ENCODE measurements at regions not wholly inside any gene's neighbourhood (a gene's known extent, or its start where the extent isn't known, plus 50 kb on each side); places are given as distances from the start of the nearest gene placed in this dataset.
A peak's percentile ranks its signal among the peaks of the same experiment; 100 is the strongest.

DNA sequence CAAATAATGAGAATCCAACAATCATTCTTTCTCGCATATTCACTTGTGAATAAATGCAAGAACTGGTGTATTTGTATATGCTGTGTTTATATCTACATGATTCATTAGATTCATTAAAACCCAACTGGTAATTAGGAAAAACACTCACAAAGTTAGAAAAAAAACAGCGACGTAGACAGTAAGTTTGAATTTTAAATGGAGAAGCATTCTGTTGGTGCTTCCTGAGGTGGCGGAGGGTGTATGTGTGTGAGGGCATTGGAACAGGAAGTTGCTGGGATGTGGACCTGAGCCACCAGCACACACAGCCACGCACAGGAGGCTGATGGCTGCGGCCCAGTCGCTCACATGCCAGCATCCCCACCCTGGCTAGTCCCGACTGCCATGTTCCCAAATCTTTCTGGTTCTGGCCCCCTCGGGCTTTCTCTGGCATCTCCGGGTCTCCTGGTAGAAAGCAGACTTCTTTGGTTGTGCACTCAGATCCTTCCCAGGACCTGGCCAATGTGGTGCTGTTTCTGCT is 121.6 kb upstream of the IRF2BP2 start:
- no peak for DNase-seq (ENCODE audit: insufficient read length, low spot score)
- no peak for FAIRE-seq

DNA sequence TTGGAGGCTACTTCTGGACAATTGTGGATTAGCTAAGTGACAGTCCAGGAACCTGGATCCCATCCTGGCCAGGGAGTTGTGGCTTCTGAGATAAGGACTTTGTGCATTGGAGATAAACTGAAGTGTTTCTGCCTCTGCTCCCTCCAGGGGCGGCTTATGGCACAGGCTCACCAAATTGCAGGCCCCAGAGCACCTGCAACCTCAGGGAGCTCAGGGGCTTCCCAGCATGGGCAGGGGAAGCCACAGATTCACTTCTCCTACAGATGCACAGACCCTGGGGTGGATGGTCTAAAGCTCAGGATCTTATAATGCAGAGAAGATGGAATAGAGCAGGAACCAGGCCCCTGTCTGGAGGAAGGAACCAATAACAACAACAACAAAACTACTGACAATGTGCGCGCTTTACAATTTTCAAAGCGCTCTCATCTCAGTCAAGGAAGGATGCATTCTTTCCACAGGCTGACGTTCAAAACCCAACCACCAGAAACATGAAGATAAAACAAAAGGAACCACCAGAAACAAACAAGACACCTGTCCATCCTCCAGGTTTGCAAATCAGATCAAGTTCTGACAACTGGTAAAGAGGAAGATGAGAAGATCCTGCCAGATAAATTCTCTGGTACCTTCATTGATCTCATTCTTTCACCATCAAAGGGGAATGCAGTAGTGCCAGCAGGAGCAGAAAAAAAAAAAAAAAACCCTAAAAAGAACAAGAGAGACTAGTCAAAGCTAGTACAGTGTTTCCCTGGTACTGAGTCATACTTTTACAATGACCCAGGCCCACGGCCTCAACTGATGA is 121.0 kb upstream of the IRF2BP2 start:
- FAIRE-seq (no peak), DNase-seq (ENCODE audit: insufficient read length, low spot score) (peak; percentile 44)

DNA sequence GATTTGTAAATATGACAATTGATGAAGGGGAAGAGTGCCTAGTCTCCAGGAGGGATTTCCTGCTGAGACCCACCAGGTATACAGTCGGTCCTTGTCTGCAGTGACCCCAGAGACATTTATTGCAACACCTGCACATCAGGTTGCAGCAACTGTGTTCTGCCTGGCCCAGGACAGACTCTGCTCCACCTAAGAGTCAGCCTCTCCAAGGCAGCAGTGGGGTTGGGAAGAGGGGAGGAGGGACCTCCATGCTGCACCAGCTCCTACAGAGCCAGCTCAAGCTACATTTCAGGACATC is 120.4 kb upstream of the IRF2BP2 start:
- DNase-seq (ENCODE audit: insufficient read length, low spot score) = no peak
- FAIRE-seq = no peak

DNA sequence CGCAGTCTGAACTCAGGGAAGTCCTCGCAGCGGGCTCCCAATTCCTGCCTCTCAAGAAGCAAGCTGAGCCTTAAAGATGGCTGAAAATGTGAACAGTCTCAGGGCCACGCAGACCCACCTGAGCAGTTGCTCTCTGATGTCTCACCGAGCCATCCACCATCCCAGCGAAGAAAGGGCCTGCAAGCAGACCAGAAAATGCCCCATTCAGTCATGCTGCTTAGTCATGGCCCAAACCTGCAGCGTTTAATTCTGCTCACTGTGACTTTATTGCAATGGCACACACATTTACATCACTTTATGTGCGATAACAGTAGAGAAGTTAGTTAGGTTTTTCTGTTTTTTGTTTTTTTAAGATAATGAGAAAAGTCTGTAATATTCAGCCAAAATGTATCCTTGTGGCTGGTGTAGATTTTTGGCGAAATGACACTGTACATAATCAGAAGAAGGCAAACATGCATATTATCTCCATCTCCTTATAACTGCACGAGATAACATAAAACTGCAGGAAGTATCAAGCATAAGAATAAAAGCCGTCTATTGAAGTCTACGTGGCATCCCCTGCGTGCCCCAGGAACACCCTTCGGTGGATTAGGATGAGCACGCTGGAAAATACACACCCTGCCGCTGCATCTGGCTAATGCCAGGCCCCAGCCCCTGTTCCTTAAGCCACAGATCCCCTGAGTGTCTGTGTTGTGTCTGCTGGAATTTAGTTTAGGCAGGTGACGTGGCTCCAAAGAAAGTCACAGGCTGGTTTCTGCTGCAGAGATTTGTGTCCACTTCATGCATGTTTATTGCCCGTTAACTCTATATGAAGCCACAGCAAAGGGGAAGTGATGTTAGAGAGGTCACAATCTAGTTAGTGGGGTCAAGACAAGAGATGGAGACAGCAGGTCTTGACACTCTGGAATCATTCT is 119.8 kb upstream of the IRF2BP2 start:
- FAIRE-seq (no peak), DNase-seq (ENCODE audit: insufficient read length, low spot score) (no peak)

DNA sequence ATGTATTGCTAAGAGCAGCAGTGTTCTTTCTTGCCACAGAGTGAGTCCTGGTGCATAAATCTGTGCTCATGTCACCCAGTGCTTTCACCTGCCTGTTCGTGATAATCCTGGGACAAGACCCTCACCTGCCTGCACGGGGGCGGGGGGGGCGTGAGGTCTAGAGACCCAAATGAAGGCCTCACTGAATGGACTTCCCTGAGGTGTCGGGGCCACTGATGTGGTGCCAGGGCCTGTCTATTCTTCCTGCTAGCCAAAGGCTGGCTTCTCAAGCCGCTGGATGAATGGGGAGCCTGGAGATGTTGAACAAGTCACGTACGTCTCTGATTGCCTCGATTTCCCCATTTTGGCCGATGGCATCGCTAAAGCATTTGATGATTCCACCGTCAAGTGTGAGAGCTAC is 118.8 kb upstream of the IRF2BP2 start:
- no peak for DNase-seq (ENCODE audit: insufficient read length, low spot score)
- no peak for FAIRE-seq

DNA sequence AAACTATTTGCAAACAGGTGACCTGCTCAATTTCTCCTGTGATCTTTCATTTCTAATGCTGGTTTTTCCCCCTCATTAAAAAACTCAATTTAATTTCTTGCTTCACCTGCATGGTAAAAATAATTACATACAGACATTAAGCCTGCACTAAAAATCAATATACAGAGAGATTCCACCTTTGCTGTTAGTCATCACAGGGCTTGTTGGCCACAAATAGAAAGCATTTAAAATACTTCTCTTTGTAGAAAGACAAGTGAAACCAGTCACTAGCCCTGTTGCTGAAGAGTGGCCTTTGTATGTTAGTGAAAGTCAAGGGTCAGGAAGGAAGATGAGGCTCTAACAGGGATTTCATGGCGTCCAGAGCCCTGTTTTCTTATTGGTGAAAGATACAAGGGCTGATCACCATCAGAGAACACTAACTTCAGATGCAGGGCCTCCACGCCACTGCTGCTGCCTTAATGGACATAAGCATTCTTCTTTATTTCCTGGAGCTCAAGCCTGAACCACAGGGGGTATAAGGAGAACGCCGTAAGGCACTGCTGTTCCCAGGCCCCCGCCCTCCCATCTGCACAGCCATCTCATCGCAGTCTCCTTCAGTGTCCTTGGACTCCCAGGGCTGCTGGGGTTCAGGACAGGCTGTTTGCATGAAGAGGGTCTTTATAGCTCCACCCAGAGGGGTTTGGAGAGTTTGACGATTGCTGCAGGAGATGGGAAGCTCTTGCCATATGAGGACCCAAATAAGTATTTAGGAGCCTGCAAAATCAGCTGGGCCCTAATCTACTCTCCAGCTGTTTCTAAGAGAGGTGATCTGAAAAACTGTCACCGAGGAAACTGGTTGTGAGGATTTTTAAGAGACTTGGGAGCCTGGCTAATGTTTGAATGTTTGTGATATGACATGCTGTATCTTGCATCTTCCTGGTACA is 117.3 kb upstream of the IRF2BP2 start:
- no peak for FAIRE-seq
- DNase-seq (ENCODE audit: insufficient read length, low spot score) = no peak

DNA sequence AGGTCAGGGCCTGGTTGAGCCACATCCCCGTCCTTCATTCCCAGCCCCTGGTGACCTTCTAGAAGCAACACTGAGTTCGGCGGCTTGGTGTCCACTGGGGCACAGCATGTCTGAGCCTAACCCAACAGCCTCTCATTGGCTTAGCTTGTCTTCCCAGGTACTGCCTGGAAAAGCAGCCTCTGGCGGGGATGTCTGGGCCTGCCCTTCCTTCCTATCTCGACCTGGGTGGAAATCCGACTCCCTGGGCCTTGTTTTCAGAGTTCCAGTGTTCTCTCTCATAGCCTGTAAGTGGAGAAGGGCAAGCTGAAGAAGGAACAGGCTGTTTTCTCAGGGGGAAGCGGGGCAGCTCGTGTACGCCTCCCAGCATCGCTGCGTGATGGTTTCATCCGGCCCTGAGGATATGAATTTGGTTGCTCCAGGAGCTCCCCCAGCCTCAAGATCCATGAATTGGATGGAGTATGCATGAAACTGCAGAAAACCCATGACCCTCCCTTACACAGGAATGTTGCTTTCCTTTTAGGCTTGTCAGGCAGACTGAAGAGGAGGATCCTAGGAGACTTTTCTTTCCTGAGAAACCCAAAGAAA is 116.5 kb upstream of the IRF2BP2 start:
- DNase-seq (ENCODE audit: insufficient read length, low spot score) (no peak), FAIRE-seq (no peak)

DNA sequence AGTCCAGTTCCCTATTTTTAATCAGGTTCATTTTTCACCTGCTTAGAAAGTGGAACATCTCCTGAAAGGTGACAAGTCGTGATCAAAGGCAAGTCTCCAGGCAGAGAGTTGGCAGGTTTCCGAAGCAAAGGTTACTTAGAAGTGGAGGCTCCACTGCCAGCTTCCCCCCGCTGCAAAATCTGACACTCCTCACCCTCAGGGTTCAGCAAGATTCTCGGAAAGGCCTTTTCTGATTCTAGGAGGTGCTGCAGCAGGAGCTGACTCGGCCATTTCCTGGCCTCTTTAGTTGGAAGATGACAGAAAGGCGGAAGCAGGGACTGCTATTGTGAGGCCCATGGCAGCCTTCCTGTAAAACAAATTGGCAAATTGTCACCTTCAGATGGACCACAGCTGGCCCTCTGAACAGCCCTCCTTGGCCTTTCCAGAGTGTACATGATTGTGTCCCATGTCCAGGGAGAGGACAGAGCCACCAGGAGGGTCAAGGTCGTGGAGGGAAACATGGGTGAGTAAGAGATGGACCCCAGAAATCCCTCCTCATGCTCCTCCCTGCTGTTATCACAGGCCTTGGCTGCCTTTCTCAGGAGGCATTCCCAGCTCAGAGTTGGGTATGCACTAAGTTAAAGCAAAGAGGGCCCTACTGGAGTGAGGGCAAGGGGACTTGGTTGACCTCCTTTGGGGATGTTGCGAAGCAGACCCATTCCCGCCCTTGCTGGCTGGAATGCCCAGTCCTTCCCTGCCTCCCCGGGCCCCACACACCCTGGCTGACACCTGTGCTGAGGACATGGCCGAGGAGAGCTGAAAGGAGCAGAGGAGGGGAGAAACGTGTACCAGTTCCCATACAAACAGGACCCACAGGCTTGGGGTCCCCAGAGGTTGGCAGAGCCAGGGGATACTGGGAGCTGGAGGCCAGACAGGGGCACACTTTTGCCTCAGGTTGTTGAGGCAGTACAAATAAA is 115.5 kb upstream of the IRF2BP2 start:
- DNase-seq (ENCODE audit: insufficient read length, low spot score) (no peak), FAIRE-seq (no peak)

DNA sequence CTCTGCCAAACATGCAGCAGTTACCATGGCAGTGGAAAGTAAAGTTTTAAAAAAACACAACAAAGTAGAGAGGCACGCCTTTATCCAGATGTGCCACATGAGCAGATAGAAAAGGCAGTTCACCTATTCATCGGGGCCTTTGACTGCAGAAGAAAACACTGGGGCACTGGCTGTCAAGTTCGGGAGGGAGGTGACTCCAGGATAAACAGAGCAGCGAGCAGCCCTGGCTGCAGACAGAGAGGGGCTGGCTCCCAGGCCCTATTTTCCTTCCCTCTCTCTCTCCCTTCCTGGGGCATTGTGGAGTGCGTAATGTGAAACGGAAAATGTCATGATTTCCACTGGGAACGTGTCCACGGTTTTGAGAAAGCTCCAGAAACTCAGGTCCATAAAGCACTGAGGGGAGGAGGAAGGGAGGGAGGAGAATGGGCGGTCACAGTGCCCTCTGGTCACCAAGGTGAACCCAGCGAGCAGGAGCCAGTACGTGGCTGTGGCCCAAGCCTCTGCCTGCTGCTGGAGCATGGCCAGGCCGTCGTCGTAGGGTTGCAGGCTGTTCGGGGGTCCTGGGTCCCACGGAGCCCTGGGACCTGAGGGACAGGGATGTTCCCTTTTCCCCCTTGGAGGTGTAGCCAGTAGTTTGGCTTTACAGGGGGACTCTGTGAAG is 114.7 kb upstream of the IRF2BP2 start:
- FAIRE-seq = no peak
- DNase-seq (ENCODE audit: insufficient read length, low spot score) = no peak

DNA sequence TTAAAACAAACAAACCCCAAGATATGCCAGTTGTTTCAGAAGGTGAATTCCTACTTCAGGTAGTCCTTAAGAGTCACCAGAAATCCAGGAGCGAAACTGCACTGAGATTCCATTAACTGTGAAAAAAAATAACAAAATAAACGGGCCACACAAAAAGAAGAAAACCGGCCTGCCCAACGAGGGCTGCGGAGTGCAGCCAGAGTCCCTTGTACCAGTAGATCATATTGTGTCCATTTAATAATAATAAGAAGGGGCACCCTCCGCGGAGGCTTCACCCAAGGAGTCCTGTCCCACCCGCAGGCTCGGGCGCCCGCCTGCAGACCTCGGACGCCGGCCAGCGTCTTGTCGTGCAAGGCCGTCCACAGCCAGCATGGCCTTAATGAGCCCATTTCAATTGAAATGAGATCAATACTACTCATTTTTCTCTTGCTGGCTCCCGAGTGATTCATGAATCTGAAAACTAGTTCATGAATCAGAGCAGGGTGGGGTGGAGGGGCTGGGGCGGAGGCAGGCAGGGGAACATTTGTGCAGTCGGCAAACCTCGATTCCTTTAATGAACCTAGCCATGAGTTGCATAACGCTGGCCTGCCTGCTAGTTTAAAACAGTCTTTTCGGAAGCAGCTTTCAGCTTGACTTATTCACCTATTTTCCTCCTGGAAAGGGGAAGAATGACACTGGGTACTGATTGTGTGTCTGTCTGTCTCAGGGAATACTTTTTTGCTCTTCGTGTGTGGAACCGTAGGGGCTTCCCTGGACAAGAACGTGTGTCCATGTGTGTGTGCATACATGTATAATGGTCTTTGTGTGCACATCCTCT is 113.1 kb upstream of the IRF2BP2 start:
- DNase-seq (ENCODE audit: insufficient read length, low spot score) = peak; percentile 44

DNA sequence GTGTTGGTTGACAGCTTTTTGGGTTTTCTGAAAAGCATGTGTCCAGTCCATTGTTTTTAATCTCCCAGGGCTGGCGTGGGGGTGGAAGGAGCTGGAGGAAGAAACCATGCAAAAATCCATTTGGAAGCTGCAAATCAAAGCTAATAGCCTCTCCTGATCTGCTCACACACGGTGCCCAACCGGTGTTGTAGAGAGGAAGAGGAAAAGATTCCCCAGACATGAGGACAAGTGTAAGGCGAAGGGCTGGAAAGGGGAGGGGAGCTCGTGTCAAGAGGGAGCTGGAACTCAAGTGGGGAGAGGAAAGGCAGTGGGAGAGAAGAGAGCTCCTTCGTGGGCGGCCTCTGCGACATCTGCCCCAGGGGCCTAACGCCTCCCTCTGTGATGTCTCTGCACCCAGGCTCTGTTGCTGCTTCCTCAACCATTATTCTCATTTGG is 112.3 kb upstream of the IRF2BP2 start:
- no peak for DNase-seq (ENCODE audit: insufficient read length, low spot score)
- no peak for FAIRE-seq

More for the DNA sequence above, 113.1 kb upstream of the IRF2BP2 start:
- FAIRE-seq = no peak

DNA sequence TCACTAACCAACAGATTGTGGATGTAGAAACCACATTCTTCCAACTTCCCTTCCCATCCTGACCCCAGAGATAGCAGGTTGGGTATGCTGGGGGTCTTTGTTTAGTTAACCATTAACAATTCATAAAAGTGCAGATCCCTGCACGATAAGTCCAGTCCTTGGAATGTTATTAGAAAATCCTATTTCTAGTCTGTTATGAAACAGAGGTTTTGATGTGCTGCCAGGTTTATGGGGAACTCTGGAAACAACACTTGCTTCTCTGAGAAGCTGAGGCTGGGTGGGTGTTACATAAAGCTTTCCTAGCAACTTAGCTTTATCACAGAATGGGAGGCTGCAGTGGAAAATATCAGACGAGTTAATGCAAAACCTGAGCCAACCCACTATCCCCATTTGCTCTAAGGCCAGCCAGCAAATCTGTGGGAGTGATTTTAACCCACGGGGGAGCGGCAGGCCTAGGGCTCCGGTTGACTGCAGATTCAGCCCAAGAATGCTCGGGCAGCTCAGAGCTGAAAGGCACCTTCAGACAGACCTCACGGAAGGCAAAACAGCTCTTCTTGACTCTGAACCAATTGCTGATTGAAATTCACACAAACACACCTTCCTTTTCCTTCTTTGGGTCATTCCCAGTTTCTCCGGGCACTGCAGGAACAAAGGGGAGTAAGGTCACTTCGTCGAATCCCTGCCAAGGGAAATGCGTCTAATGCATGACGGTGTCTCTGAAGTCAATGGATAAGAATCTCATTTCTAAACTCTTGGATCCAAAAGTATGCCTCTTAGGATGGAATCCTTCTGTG is 111.7 kb upstream of the IRF2BP2 start:
- no peak for DNase-seq (ENCODE audit: insufficient read length, low spot score)
- FAIRE-seq = no peak

DNA sequence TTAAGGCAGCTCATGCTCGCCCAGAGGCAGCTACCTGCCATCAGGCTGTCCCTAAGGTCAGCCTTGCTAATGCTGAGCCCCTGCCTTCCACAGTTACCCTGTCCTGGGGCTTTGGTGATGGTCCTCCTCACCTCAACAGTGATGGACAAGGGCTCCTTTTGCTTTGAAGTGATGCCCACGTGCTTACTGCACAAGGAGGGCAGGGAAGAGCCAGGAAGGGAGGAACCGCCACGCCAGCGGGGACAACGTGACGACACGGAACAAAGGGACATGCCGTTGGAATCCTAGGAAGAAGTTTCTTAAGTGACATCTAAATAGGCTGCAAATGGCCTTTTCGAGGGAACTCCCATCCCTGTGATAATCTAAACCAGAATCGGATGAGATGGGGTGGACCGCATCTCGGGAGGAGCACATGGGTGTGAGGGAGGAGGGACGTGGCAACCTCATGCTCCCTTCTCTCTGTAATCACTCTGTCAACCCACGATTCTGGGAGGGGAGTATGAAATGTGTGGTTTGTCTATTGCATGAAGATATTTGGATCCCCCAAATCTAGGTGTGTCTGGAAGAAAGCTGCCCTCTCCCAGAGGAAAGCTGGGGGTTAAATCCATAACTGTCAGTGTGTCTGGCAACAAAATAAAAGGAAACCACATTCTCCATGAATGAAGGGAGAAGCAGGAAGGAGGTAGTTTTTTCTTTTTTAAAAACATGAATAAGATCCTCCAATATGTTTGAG is 110.9 kb upstream of the IRF2BP2 start:
- no peak for DNase-seq (ENCODE audit: insufficient read length, low spot score)
- FAIRE-seq = no peak

DNA sequence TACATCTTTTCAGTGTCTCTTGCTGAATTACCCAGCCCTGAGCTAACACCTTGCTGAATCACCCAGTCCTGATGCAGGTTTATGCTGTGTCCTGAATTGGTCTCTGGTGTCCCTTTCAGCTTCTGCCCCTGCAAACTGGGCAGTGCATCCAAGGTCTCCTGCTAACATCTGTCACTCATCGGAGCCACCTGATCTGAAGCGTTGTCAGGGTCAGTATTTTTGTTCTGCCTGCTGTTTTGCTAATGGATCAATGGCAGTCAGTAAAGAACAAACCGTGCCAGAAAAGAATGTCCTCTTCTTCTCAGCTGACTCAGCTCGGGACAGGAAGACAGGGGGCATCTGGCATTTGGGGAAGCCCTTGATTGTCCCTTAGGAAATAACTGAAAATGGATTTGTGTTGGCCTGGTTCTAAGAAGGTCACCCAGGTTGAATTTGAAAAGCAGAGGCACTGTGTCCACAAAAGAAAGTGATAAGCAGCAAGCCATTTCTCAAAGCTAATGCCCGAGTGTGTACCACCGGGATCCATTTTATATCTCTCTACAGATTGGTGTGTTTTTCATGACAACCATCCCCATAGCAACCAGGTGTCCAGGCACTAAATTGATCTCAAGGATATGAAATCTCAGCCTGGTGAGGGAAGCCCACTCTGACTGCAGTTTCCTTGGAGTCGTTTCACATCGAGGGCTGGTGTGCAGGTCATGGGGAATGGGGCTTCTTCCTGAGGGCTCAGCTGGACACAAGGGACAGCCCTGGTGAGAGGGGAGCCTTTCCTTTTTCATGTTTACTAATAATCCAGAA is 109.7 kb upstream of the IRF2BP2 start:
- no peak for DNase-seq (ENCODE audit: insufficient read length, low spot score)
- no peak for FAIRE-seq

All from HTR-8/SVneo (cell line).